KOPT-K1 (cell line): ENCODE measurements at regions not wholly inside any gene's neighbourhood (a gene's known extent, or its start where the extent isn't known, plus 50 kb on each side); places are given as distances from the start of the nearest gene placed in this dataset.

Experiments
- H3K27ac ChIP-seq: fragments of 200-600 bp; sonication (generic); 2 replicates; pipeline ENCODE4 v1.5.1; 2016; ENCODE audit warnings: antibody characterized with exemption, mild to moderate bottlenecking, low read depth, low read length; ENCODE audit not compliant: poor library complexity, severe bottlenecking
- H3K36me3 ChIP-seq: fragments of 200-600 bp; sonication (generic); 2 replicates; pipeline ENCODE4 v1.5.1; 2017; ENCODE audit warnings: antibody characterized with exemption, mild to moderate bottlenecking, low read length, moderate library complexity; ENCODE audit not compliant: insufficient read depth
- H3K9me3 ChIP-seq: fragments of 200-600 bp; sonication (generic); 2 replicates; pipeline ENCODE4 v1.5.1; 2017; ENCODE audit warnings: antibody characterized with exemption, low read length, mild to moderate bottlenecking; ENCODE audit not compliant: insufficient read depth, poor library complexity, severe bottlenecking

DNA sequence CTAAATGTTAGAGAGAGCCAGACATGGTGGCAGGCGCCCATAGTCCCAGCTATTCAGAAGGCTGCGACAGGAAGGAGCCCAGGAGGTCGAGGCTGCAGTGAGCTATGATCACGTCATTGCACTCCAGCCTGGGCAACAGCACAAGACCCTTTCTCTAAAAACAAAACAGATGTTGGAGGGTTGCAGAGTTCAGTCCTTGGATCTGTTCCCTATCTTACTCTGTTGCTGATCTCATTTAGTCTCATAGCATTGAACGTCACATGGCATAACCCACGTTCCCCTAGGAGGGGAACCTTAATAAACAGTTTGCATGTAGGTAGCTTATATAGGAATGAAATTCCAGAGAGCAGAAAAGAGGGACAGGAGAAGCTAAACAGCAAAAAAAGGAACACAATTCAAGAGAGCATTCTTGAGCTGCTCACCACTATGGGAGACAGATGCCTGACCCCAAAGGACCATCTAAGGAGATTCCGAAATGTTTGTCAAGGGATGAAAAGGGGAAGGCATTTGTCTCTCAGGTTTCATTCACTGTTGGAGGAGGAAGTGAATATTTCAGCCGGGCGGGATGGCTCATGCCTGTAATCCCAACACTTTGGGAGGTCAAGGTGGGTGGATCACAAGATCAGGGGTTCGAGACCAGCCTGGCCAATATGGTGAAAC, 54.6 kb upstream of the PIM1 start:
- Histone ChIP-seq H3K9me3 (no peaks in the 10 kb centered on the region), H3K27ac (no peak overlapping the region), H3K36me3 (no peaks in the 10 kb centered on the region)

DNA sequence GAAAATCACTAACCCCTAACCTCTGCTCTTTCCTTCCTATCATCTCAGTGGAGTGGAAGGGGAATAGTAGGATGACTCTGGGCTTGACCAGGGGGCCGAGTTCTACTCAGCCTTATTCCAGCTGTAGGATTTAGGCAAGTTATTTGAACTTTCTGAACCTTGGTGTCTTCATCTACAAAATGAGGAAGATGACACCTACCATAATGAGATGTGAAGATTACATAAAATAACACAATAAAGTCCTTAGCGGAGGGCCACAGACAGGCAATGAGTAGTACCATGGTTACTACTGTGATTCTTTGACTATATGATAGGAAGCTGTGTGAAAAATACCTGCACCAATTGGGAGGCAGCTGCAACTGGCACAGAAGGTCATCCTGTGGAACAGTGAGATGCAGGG, 53.6 kb upstream of the PIM1 start:
- Histone ChIP-seq H3K27ac (no peak overlapping the region), H3K36me3 (no peaks in the 10 kb centered on the region), H3K9me3 (no peaks in the 10 kb centered on the region)

DNA sequence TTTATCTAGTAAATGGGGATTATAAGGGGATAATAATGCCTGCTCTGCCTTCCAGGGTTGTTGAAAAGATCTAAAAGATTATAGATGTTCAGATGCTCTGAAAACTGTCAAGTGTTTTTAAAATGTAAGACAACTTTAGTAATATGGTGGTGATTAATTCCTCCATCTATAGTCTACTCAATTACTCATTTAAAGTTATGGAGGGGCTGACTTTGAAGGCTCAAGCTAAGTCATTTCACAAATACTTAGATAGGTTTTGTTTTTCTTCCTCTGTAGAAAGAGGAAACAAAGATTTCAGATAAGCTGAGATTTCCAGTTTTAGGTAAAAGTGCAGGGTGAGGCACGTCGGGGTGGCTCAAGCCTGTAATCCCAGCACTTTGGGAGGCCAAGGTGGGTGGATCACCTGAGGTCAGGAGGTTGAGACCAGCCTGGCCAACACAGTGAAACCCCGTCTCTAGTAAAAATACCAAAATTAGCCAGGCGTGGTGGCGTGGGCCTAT, 50.5 kb upstream of the PIM1 start:
- no peaks in the 10 kb centered on the region for H3K36me3 ChIP-seq
- H3K27ac ChIP-seq, result no peak overlapping the region
- H3K9me3 ChIP-seq, result no peaks in the 10 kb centered on the region
